Central memory CD8-positive, alpha-beta T cell (primary cell): ENCODE measurements at regions not wholly inside any gene's neighbourhood (a gene's known extent, or its start where the extent isn't known, plus 50 kb on each side); places are given as distances from the start of the nearest gene placed in this dataset.
"Not testable (repeated sequence)": the region's sequence is repeated elsewhere in the genome, so short reads cannot be mapped to it uniquely, and the experiment has no call there.

ENCODE experiments used
- ATAC-seq: fragments of 150-1000 bp; cut with Tn5 transposase; replicated peaks from 2 replicates; pipeline ENCODE4 v1.10.0; 2022; ENCODE audit warnings: mild to moderate bottlenecking, moderate FRiP score, moderate number of reproducible peaks; ENCODE audit not compliant: poor library complexity, severe bottlenecking; ENCODE audit errors: extremely low read depth
- DNase-seq, 2 donors: peaks; one replicate each; pipeline ENCODE4 v3.0.0; 2021; ENCODE audit warnings: low spot score in 2 of 2
- H3K27ac Mint-ChIP-seq: one replicate; pipeline ENCODE4 v1.8.0; 2022; ENCODE audit warnings: low read depth, mild to moderate bottlenecking, moderate library complexity, mixed read lengths
- H3K27me3 Mint-ChIP-seq: one replicate; pipeline ENCODE4 v1.8.0; 2022; ENCODE audit warnings: mixed read lengths
- H3K36me3 Mint-ChIP-seq: one replicate; pipeline ENCODE4 v1.8.0; 2022; ENCODE audit warnings: mild to moderate bottlenecking, moderate library complexity, mixed read lengths; ENCODE audit not compliant: insufficient read depth
- H3K4me1 Mint-ChIP-seq: one replicate; pipeline ENCODE4 v1.8.0; 2022; ENCODE audit warnings: mixed read lengths
- H3K4me3 Mint-ChIP-seq: one replicate; pipeline ENCODE4 v1.8.0; 2022; ENCODE audit warnings: mild to moderate bottlenecking, moderate library complexity, mixed read lengths
- H3K9me3 Mint-ChIP-seq: one replicate; pipeline ENCODE4 v1.8.0; 2022; ENCODE audit warnings: mixed read lengths

DNA sequence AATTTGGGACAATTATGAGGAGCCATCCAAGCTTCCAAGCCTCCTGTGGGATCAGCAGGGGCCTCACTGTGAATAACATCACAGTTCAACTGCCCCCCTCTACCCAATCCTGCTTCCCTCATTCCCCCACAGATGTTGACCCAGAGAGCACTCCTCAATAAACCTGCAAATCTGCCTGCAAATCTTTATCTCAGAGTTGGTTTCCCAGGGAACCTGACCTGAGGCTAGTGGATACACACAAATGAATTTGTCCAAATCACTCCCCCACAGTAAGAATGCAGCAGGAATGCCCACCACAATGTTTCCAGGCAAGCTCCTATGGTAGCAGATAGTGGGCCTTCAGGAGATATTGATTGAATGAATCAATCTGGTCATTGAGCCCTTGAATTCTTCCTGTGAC lies 56.4 kb upstream of the HIVEP3 start:
- H3K27ac Mint-ChIP-seq, result no peak overlapping the region
- DNase-seq (no peak), ATAC-seq (no peak)
- H3K36me3 Mint-ChIP-seq, result peaks cover 2% of the 10 kb centered on the region
- peaks cover 24% of the 10 kb centered on the region for H3K4me1 Mint-ChIP-seq
- H3K27me3 Mint-ChIP-seq, result no peaks in the 10 kb centered on the region
- H3K9me3 Mint-ChIP-seq, result peaks cover 5% of the 10 kb centered on the region
- no peak overlapping the region for H3K4me3 Mint-ChIP-seq

DNA sequence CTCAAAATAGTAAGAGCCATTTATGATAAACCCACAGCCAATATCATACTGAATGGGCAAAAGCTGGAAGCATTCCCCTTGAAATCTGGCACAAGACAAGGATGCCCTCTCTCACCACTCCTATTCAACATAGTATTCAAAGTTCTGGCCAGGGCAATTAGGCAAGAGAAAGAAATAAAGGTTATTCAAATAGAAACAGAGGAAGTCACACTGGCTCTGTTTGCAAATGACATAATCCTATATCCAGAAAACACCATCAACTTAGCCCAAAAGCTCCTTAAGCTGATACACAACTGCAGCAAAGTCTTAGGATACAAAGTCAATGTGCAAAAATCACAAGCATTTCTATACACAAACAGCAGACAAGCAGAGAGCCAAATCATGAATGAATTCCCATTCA lies 49.8 kb upstream of the HIVEP3 start:
- H3K27me3 Mint-ChIP-seq, H3K27ac Mint-ChIP-seq, H3K36me3 Mint-ChIP-seq, ATAC-seq, DNase-seq, H3K4me3 Mint-ChIP-seq: not testable (repeated sequence)
- H3K9me3 Mint-ChIP-seq, result peaks cover 14% of the 10 kb centered on the region
- H3K4me1 Mint-ChIP-seq, result peaks cover 29% of the 10 kb centered on the region
